GM12892 (cell line): ENCODE measurements at regions not wholly inside any gene's neighbourhood (a gene's known extent, or its start where the extent isn't known, plus 50 kb on each side); places are given as distances from the start of the nearest gene placed in this dataset.

Experiments used
- POLR2A ChIP-seq: IDR thresholded peaks from 2 replicates; pipeline ENCODE4 v1.6.1; 2011; ENCODE audit warnings: low read depth, low read length, control low read depth
- POLR2AphosphoS5 ChIP-seq: IDR thresholded peaks from 2 replicates; pipeline ENCODE4 v1.6.1; 2011; ENCODE audit warnings: low read depth, low read length, control low read depth
- TAF1 ChIP-seq: IDR thresholded peaks from 2 replicates; pipeline ENCODE4 v1.6.1; 2011; ENCODE audit warnings: low read depth, mild to moderate bottlenecking, control low read depth, low read length, borderline replicate concordance

DNA sequence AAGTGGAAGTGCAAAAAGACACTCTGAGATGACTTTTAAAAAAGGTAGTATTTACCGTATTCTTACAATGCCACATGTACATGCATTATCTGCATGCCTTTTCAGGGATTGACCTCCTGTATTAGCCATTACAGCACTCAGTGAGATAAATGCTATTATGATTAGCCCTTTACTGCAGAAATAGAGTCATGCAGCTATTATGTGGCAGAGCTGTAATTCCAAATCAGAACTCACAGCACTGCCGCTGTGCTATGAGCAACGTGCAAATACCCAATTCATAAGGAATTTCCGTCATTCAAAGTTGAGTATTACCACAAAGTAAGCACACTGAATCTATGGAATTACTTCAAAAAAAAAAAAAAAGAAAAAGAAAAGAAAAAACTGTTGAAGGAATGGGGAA is 92.1 kb upstream of the SMAD1 start:
- no peak for TF ChIP-seq POLR2A
- no peak for TF ChIP-seq POLR2AphosphoS5
- TF ChIP-seq TAF1: no peak
